Prostate gland (tissue), 2 donors: ENCODE measurements at regions not wholly inside any gene's neighbourhood (a gene's known extent, or its start where the extent isn't known, plus 50 kb on each side); places are given as distances from the start of the nearest gene placed in this dataset.
A peak's percentile ranks its signal among the peaks of the same experiment; 100 is the strongest.

Source experiments
- DNase-seq: peaks from one replicate; pipeline ENCODE4 v3.0.0-alpha.2; 2019; ENCODE audit warnings: low spot score
- H3K27ac ChIP-seq, 2 donors: fragments of 200-600 bp; sonication (generic); 2 replicates each; pipeline ENCODE4 v1.5.1; 2017 to 2019
- H3K27me3 ChIP-seq: fragments of 200-600 bp; sonication (generic); replicated peaks from 2 replicates; pipeline ENCODE4 v1.5.1; 2019; ENCODE audit not compliant: insufficient read depth
- H3K36me3 ChIP-seq, 2 donors: fragments of 200-600 bp; sonication (generic); 1 replicate in 1 of 2; 2 replicates in 1 of 2; pipeline versions ENCODE4 v1.5.1 to v1.8.1; 2017 to 2019
- H3K4me1 ChIP-seq: fragments of 200-600 bp; sonication (generic); replicated peaks from 2 replicates; pipeline ENCODE4 v1.5.1; 2019
- H3K4me3 ChIP-seq, 2 donors: fragments of 200-600 bp; sonication (generic); 2 replicates each; pipeline ENCODE4 v1.5.1; 2017 to 2019
- H3K9me3 ChIP-seq: fragments of 200-600 bp; sonication (generic); 2 replicates; pipeline ENCODE4 v1.5.1; 2017
- CTCF ChIP-seq, 4 experiments: fragments of 200-600 bp in 2 of 4; fragments of 450-650 bp in 2 of 4; sonication (generic) in 2 of 4; IDR thresholded peaks; 1 replicate in 3 of 4; 2 replicates in 1 of 4; pipeline ENCODE4 v1.5.1; 2016 to 2019; ENCODE audit warnings: antibody characterized with exemption in 4 of 4, mild to moderate bottlenecking in 2 of 4, moderate library complexity in 2 of 4
- POLR2A ChIP-seq: fragments of 450-650 bp; IDR thresholded peaks from one replicate; pipeline ENCODE4 v1.6.1; 2016; ENCODE audit warnings: antibody characterized with exemption, mild to moderate bottlenecking
- POLR2AphosphoS5 ChIP-seq: sonication (generic); formaldehyde crosslinking; IDR thresholded peaks from one replicate; pipeline ENCODE4 v1.6.1; 2017; ENCODE audit warnings: antibody characterized with exemption
- WGBS: methylation state at CpG from one replicate; pipeline ENCODE4 v1.1.5; 2018; 5-methylcytosine and 5-hydroxymethylcytosine counted together
- intact Hi-C: fragments of 100-400 bp; cut with DNase I; formaldehyde crosslinking; loops from one replicate; pipeline ENCODE4 v1.14.2; 2022

GRCh38 chr14:51394804-51395203 is 154.8 kb downstream of the TMX1 start:
- no peaks in the 10 kb centered on the region for H3K9me3 ChIP-seq
- H3K27me3 ChIP-seq = no peaks in the 10 kb centered on the region
- TF ChIP-seq CTCF (IDR thresholded peaks at IDR 0.05) = no peak
- peak; percentile 21 for TF ChIP-seq POLR2AphosphoS5
- WGBS = 4% methylated on average over 1 of the region's 1 CpG
- intact Hi-C loops = loop anchor here (2.0 to 10.0 kb wide), 4 partner anchors 110 to 257 kb away; partner anchors contain the start of gene FRMD6
- no peak overlapping the region for H3K4me3 ChIP-seq
- no peaks in the 10 kb centered on the region for H3K36me3 ChIP-seq
- peak overlapping the region; percentile 56 to 66 for H3K27ac ChIP-seq
- H3K4me1 ChIP-seq = peaks cover 6% of the 10 kb centered on the region
- peak; percentile 53 for DNase-seq

GRCh38 chr14:51395361-51395849 is 155.4 kb downstream of the TMX1 start:
- intact Hi-C loops = loop anchor here (2.0 to 10.0 kb wide), 3 partner anchors 111 to 257 kb away; partner anchors contain the start of gene FRMD6
- DNase-seq = peak; percentile 80
- TF ChIP-seq POLR2AphosphoS5 = peak; percentile 58
- no peak for TF ChIP-seq POLR2A
- TF ChIP-seq CTCF (IDR thresholded peaks at IDR 0.05) = peak in 1 of 4 experiments; percentile 4
- Histone ChIP-seq H3K9me3 (no peaks in the 10 kb centered on the region), H3K4me1 (peaks cover 6% of the 10 kb centered on the region), H3K27me3 (no peaks in the 10 kb centered on the region), H3K4me3 (no peak overlapping the region), H3K36me3 (no peaks in the 10 kb centered on the region), H3K27ac (peak overlapping the region; percentile 56 to 66)
- 18% methylated on average over 9 of the region's 9 CpGs for WGBS

- H3K27ac ChIP-seq = peak overlapping the region; percentile 56 to 66
- H3K4me1 ChIP-seq = peaks cover 6% of the 10 kb centered on the region
- no peaks in the 10 kb centered on the region for H3K36me3 ChIP-seq
- WGBS = 15% methylated on average over 11 of the region's 11 CpGs
- no peaks in the 10 kb centered on the region for H3K27me3 ChIP-seq
- H3K4me3 ChIP-seq = no peak overlapping the region
- peak; percentile 11 for DNase-seq
- TF ChIP-seq POLR2A = no peak
- no peak for TF ChIP-seq POLR2AphosphoS5
- TF ChIP-seq CTCF (IDR thresholded peaks at IDR 0.05) = no peak
- H3K9me3 ChIP-seq = no peaks in the 10 kb centered on the region
- intact Hi-C loops = loop anchor here (5.0 to 10.0 kb wide), 2 partner anchors 112 to 256 kb away; partner anchors contain the start of gene FRMD6
These were observed 156.3 kb downstream of the TMX1 start for GRCh38 chr14:51396222-51396815.

- H3K27ac ChIP-seq = no peak overlapping the region
- H3K27me3 ChIP-seq = no peaks in the 10 kb centered on the region
- DNase-seq = no peak
- TF ChIP-seq POLR2A (no peak), CTCF (IDR thresholded peaks at IDR 0.05) (peak in 1 of 4 experiments; percentile 11)
- H3K9me3 ChIP-seq = no peaks in the 10 kb centered on the region
- H3K36me3 ChIP-seq = no peaks in the 10 kb centered on the region
- 86% methylated on average over 4 of the region's 4 CpGs for WGBS
- no peak overlapping the region for H3K4me3 ChIP-seq
- intact Hi-C loops = loop anchor here (5.0 to 10.0 kb wide), 2 partner anchors 114 to 253 kb away; partner anchors contain the start of gene FRMD6
- peaks cover 6% of the 10 kb centered on the region for H3K4me1 ChIP-seq
These were observed 158.9 kb downstream of the TMX1 start for GRCh38 chr14:51398898-51399297.

- no peak overlapping the region for H3K4me3 ChIP-seq
- no peak overlapping the region for H3K27ac ChIP-seq
- no peaks in the 10 kb centered on the region for H3K4me1 ChIP-seq
- DNase-seq = no peak
- intact Hi-C loops = no loop called here
- 93% methylated on average over 2 of the region's 2 CpGs for WGBS
- no peaks in the 10 kb centered on the region for H3K36me3 ChIP-seq
- H3K9me3 ChIP-seq = no peaks in the 10 kb centered on the region
- TF ChIP-seq CTCF (IDR thresholded peaks at IDR 0.05) (no peak), POLR2A (no peak)
- H3K27me3 ChIP-seq = no peaks in the 10 kb centered on the region
These were observed 160.1 kb downstream of the TMX1 start for GRCh38 chr14:51400139-51400538.
